Epithelial cell of proximal tubule (primary cell): ENCODE measurements at regions not wholly inside any gene's neighbourhood (a gene's known extent, or its start where the extent isn't known, plus 50 kb on each side); places are given as distances from the start of the nearest gene placed in this dataset.
"Not testable (repeated sequence)": the region's sequence is repeated elsewhere in the genome, so short reads cannot be mapped to it uniquely, and the experiment has no call there.

Experiments used
- DNase-seq: peaks from one replicate; pipeline ENCODE4 v3.0.0-alpha.2; 2011; ENCODE audit warnings: low read depth
- H3K4me3 ChIP-seq: 2 replicates; pipeline ENCODE4 v1.5.1; 2011; ENCODE audit warnings: low read depth, mild to moderate bottlenecking, low read length
- TF ChIP-seq, protein P1 (sequence below): conservative IDR thresholded peaks from 2 replicates; pipeline ENCODE4 v1.5.1; 2012; ENCODE audit warnings: low read depth, mild to moderate bottlenecking, low read length

DNA sequence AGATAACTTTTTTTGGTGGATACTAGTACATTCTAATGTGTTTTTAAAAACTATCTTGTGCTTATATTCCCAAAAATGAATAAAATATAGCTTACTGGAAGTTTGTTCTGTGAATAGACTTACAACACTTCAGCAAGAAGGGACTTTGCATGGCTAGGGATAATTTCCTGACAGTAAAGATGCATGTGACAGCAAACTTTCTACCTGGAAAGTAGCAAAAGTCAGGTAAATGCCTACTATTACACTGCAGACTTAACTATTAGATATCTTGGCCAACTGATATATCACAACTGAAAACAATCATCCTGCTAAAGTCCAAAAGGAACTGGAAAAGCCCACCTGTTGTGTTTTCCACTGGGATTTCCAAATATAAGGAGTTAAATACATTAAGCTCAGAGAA is 1753.5 kb upstream of the CELF4 start:
- DNase-seq: no peak
- TF ChIP-seq, protein P1, sequence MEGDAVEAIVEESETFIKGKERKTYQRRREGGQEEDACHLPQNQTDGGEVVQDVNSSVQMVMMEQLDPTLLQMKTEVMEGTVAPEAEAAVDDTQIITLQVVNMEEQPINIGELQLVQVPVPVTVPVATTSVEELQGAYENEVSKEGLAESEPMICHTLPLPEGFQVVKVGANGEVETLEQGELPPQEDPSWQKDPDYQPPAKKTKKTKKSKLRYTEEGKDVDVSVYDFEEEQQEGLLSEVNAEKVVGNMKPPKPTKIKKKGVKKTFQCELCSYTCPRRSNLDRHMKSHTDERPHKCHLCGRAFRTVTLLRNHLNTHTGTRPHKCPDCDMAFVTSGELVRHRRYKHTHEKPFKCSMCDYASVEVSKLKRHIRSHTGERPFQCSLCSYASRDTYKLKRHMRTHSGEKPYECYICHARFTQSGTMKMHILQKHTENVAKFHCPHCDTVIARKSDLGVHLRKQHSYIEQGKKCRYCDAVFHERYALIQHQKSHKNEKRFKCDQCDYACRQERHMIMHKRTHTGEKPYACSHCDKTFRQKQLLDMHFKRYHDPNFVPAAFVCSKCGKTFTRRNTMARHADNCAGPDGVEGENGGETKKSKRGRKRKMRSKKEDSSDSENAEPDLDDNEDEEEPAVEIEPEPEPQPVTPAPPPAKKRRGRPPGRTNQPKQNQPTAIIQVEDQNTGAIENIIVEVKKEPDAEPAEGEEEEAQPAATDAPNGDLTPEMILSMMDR: no peak
- H3K4me3 ChIP-seq: no peak overlapping the region

DNA sequence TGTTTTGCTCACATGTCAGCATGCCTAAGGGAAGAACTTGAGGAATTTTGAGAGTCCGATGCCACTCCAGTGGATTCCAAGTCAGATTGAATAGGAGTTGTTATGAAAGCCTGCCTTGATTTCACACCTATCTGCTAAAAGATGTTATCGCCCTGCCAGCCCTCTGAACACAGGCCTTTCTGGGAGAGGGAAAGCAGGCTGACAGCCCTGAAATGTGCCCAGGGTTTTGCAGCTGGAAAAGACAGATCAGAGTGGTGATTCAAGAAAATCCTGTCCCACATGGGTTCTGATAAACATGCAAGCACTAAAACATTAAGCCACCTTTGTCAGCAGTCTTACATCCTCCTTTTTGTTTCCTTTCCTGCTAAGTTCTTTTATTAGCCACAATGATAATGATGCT is 1752.9 kb upstream of the CELF4 start:
- TF ChIP-seq, protein P1: no peak
- DNase-seq: no peak
- no peak overlapping the region for H3K4me3 ChIP-seq

DNA sequence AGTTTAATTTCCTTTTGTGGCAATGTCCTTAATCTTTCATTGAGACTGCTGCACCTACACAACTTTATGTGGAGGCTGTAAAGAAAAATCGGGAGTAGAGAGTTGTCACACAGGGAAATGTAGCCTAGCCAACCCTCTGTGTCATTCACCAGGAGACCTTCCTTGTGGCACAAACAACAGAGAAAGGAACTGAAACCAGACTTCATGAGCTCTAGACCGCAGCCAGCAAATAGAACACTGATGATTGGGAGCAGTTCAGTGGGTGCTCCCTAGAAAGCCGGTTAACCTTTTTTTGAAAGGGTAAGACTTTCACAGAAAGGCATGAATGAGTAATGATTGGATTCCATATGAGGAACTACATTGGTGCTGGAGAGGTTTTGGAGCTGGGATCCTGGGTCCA is 1752.4 kb upstream of the CELF4 start:
- TF ChIP-seq, protein P1: no peak
- H3K4me3 ChIP-seq: no peak overlapping the region
- DNase-seq: no peak

DNA sequence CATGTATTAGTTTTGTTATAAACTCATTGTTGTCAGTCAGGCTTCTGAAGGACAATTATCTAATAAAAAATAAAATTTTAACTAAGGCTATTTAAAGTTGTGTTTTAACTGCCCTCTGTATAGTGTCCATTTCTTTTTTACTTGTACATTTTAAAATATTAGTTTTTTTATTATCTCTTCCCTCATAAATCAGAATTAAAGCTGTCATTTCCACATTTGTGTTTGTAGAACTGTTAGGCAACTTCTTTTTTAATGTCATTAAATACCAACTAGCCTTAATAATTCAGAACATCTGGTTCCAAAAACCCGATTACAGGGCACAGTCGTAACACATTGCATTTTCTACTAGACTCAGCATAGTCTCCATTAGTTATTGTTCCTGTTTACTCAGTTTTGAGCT is 1749.0 kb upstream of the CELF4 start:
- DNase-seq: no peak
- TF ChIP-seq, protein P1: no peak
- no peak overlapping the region for H3K4me3 ChIP-seq

DNA sequence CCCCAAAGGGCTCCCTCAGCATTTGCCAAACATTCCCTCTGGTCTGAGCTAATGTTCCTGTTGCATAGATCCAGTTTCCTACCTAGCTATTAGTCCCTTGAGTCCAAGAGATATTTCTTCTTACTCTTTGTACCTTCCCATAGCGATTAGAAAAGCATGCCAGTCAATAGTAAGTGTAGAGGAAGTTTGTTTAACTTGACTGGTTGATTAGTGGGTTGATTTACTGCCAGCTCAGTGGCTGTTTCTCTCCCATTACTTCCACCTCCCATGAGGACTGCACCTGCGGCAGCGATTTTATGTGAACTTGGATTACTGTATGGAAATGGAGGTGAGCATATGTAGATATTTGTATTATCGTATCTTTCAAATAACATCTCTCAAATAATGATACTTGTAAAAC is 1748.4 kb upstream of the CELF4 start:
- H3K4me3 ChIP-seq: no peak overlapping the region
- no peak for DNase-seq
- TF ChIP-seq, protein P1: no peak

DNA sequence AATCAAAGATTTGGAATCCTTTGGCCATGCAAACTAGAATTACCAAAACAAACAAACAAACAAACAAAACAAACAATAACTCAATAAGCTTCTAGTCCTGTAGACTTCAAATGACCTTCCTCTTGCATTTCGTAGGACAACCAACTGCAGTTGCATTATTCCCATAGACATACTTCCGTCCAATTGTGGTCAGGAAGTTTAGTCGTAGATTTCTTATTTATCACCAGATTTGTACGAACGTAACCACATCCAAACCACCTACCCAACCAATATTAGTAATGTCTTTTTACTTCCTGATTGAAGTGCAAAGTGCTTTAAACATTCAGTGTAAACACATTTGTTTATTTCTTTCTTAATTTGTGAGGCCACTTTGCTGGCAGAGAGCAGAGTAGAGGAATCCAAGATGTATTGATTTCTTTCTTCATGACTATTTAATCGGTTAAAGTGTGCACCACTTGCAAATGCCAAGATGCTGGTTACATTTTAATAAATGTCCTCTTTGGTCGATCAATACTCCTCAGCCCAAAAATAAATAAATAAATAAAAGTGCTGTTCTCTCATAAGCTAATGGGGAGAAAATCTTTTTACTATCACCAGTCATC is 1745.6 kb upstream of the CELF4 start:
- TF ChIP-seq, protein P1: no peak
- no peak for DNase-seq
- no peak overlapping the region for H3K4me3 ChIP-seq

DNA sequence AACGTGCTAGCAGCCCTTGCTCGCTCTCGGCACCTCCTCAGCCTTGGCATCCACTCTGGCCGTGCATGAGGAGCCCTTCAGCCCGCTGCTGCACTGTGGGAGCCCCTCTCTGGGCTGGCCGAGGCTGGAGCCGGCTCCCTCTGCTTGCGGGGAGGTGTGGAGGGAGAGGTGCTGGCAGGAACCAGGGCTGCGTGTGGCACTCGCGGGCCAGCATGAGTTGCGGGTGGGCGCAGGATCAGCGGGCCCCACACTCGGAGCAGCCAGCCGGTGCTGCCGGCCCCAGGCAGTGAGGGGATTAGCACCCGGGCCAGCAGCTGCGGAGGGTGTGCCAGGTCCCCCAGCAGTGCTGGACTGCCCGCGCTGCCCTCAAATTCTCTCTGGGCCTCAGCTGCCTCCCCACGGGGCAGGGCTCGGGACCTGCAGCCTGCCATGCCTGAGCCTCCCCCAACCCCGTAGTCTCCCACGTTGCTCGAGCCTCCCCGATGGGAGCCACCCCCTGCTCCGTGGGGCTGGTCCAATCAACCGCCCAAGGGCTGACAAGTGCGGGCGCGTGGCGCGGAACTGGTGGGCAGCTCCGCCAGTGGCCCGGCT is 1743.4 kb upstream of the CELF4 start:
- DNase-seq, H3K4me3 ChIP-seq: not testable (repeated sequence)
